ENCODE measurements at regions not wholly inside any gene's neighbourhood (a gene's known extent, or its start where the extent isn't known, plus 50 kb on each side); places are given as distances from the start of the nearest gene placed in this dataset.
"Not testable (repeated sequence)": the region's sequence is repeated elsewhere in the genome, so short reads cannot be mapped to it uniquely, and the experiment has no call there.

DNA sequence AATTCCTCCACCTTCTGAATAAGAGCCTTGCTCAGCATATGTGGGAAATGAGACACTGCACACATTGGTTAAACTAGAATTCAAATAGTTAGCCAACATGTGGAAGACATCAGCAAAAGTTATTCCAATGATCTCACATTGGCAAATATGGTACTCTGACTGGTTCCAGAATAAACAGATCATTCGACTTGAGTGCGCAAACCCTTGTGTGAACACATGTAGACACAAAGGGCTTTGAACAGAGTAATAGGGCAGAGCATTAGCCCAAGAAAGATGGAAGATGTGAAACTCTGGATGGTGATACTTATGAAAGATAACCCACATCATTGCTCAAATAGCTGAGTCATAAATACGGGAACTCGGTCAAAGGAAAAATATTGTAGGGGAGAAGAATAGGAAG is 1133.4 kb upstream of the SEL1L start:
- no peak overlapping the region for H3K27ac Mint-ChIP-seq
- H3K4me3 ChIP-seq (ENCODE audit: low read length) = no peak overlapping the region
- intact Hi-C loops (cut with micrococcal nuclease) = no loop called here
- H3K27me3 ChIP-seq (ENCODE audit: control insufficient read depth, insufficient read depth, low read length) = no peaks in the 10 kb centered on the region
- TF ChIP-seq, protein P1, sequence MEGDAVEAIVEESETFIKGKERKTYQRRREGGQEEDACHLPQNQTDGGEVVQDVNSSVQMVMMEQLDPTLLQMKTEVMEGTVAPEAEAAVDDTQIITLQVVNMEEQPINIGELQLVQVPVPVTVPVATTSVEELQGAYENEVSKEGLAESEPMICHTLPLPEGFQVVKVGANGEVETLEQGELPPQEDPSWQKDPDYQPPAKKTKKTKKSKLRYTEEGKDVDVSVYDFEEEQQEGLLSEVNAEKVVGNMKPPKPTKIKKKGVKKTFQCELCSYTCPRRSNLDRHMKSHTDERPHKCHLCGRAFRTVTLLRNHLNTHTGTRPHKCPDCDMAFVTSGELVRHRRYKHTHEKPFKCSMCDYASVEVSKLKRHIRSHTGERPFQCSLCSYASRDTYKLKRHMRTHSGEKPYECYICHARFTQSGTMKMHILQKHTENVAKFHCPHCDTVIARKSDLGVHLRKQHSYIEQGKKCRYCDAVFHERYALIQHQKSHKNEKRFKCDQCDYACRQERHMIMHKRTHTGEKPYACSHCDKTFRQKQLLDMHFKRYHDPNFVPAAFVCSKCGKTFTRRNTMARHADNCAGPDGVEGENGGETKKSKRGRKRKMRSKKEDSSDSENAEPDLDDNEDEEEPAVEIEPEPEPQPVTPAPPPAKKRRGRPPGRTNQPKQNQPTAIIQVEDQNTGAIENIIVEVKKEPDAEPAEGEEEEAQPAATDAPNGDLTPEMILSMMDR (IDR thresholded peaks at IDR 0.05) = no peak
- peaks cover 6 to 14% of the 10 kb centered on the region in 2 donors for H3K9me3 Mint-ChIP-seq
- H3K4me3 Mint-ChIP-seq = no peak overlapping the region
- WGBS (ENCODE audit: insufficient coverage) = 97% methylated on average over 2 of the region's 4 CpGs
- DNase-seq (no peak), ATAC-seq (no peak)
- H3K27me3 Mint-ChIP-seq (ENCODE audit: low read depth in 2 of 2) = no peaks in the 10 kb centered on the region
- no peaks in the 10 kb centered on the region for H3K9me3 ChIP-seq (ENCODE audit: control insufficient read depth, insufficient read depth, low read length)
- no peaks in the 10 kb centered on the region for H3K4me1 ChIP-seq (ENCODE audit: control insufficient read depth, insufficient read depth, low read length)
- H3K36me3 ChIP-seq (ENCODE audit: control insufficient read depth, insufficient read depth, low read length) = no peaks in the 10 kb centered on the region
- no peaks in the 10 kb centered on the region for H3K4me1 Mint-ChIP-seq
- no peak overlapping the region for H3K27ac ChIP-seq (ENCODE audit: low read length)
- no peaks in the 10 kb centered on the region for H3K36me3 Mint-ChIP-seq

- H3K4me1 Mint-ChIP-seq = no peaks in the 10 kb centered on the region
- no peak for ATAC-seq
- Histone ChIP-seq H3K4me1 (ENCODE audit: control insufficient read depth, insufficient read depth, low read length) (no peaks in the 10 kb centered on the region), H3K4me3 (ENCODE audit: low read length) (no peak overlapping the region), H3K27ac (ENCODE audit: low read length) (no peak overlapping the region), H3K27me3 (ENCODE audit: control insufficient read depth, insufficient read depth, low read length) (no peaks in the 10 kb centered on the region), H3K36me3 (ENCODE audit: control insufficient read depth, insufficient read depth, low read length) (no peaks in the 10 kb centered on the region), H3K9me3 (ENCODE audit: control insufficient read depth, insufficient read depth, low read length) (no peaks in the 10 kb centered on the region)
- 73% methylated on average over 2 of the region's 4 CpGs for WGBS (ENCODE audit: insufficient coverage)
- H3K4me3 Mint-ChIP-seq = no peak overlapping the region
- DNase-seq = no peak
- H3K9me3 Mint-ChIP-seq = peaks cover 6 to 14% of the 10 kb centered on the region in 2 donors
- intact Hi-C loops (cut with micrococcal nuclease) = no loop called here
- TF ChIP-seq, protein P1 (IDR thresholded peaks at IDR 0.05) = no peak
- no peaks in the 10 kb centered on the region for H3K27me3 Mint-ChIP-seq (ENCODE audit: low read depth in 2 of 2)
- H3K27ac Mint-ChIP-seq = no peak overlapping the region
- H3K36me3 Mint-ChIP-seq = no peaks in the 10 kb centered on the region
Measured at GRCh38 chr14:82667501-82667900, 1133.8 kb upstream of the SEL1L start.

DNA sequence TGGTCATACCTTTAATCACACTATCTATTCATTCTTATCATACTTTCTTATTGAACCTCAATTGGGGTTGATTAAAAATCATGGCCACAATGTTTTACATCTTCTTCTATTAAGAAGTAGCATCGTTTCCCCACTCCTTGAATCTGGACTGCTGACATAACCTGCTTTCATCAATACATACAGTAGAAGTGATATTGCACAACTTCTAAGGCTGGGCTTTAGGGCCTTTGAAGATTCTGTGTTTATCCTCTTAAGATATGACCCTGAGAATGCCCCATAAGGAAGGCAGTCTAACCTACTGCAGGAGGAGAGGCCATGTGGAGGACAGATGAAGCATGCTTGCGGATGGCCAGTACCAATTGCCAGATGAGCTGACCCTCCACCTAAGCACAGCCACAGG is 1142.8 kb upstream of the SEL1L start:
- Histone ChIP-seq H3K27ac (ENCODE audit: low read length) (no peak overlapping the region), H3K27me3 (ENCODE audit: control insufficient read depth, insufficient read depth, low read length) (no peaks in the 10 kb centered on the region), H3K36me3 (ENCODE audit: control insufficient read depth, insufficient read depth, low read length) (no peaks in the 10 kb centered on the region), H3K4me3 (ENCODE audit: low read length) (no peak overlapping the region), H3K4me1 (ENCODE audit: control insufficient read depth, insufficient read depth, low read length) (no peaks in the 10 kb centered on the region), H3K9me3 (ENCODE audit: control insufficient read depth, insufficient read depth, low read length) (no peaks in the 10 kb centered on the region)
- Mint-ChIP-seq H3K27ac (no peak overlapping the region), H3K27me3 (ENCODE audit: low read depth in 2 of 2) (no peaks in the 10 kb centered on the region), H3K9me3 (peaks cover 6 to 13% of the 10 kb centered on the region in 2 donors), H3K4me3 (no peak overlapping the region), H3K4me1 (no peaks in the 10 kb centered on the region), H3K36me3 (no peaks in the 10 kb centered on the region)
- TF ChIP-seq, protein P1 (IDR thresholded peaks at IDR 0.05) = no peak
- DNase-seq (no peak), ATAC-seq (no peak)
- intact Hi-C loops (cut with micrococcal nuclease) = no loop called here
- WGBS (ENCODE audit: insufficient coverage) = 100% methylated on average over 1 of the region's 2 CpGs

DNA sequence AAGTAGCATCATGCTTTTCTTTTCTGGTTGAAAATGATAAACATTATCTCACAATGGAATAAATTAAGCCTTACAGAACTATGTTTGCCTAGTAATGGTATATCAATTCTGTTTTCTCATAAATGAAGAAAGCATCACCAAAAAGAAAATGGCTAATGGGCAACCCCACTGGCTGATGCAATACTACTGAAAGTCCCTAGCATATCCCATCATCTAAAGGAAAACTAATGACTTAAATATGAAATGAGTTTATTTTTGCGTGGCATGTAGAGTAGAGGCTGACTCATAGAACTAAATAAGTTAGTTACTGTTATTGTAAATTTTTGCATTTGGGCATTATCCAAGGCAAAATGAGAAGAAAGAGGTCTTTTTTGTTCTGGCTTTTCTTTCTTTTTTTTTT is 1156.3 kb upstream of the SEL1L start:
- TF ChIP-seq, protein P1 (IDR thresholded peaks at IDR 0.05) = no peak
- H3K4me1 Mint-ChIP-seq = no peaks in the 10 kb centered on the region
- H3K27ac ChIP-seq (ENCODE audit: low read length) = no peak overlapping the region
- WGBS (ENCODE audit: insufficient coverage) = 30% methylated on average over 1 of the region's 1 CpG
- no peaks in the 10 kb centered on the region for H3K9me3 ChIP-seq (ENCODE audit: control insufficient read depth, insufficient read depth, low read length)
- H3K4me3 Mint-ChIP-seq = no peak overlapping the region
- H3K9me3 Mint-ChIP-seq = peaks cover 9 to 10% of the 10 kb centered on the region in 2 donors
- H3K4me3 ChIP-seq (ENCODE audit: low read length) = no peak overlapping the region
- H3K4me1 ChIP-seq (ENCODE audit: control insufficient read depth, insufficient read depth, low read length) = no peaks in the 10 kb centered on the region
- ATAC-seq (no peak), DNase-seq (no peak)
- H3K27me3 ChIP-seq (ENCODE audit: control insufficient read depth, insufficient read depth, low read length) = no peaks in the 10 kb centered on the region
- no peaks in the 10 kb centered on the region for H3K27me3 Mint-ChIP-seq (ENCODE audit: low read depth in 2 of 2)
- intact Hi-C loops (cut with micrococcal nuclease) = no loop called here
- no peaks in the 10 kb centered on the region for H3K36me3 Mint-ChIP-seq
- no peaks in the 10 kb centered on the region for H3K36me3 ChIP-seq (ENCODE audit: control insufficient read depth, insufficient read depth, low read length)
- no peak overlapping the region for H3K27ac Mint-ChIP-seq

- H3K27ac Mint-ChIP-seq; H3K4me3 Mint-ChIP-seq; H3K27me3 Mint-ChIP-seq (ENCODE audit: low read depth in 2 of 2); DNase-seq; H3K4me1 Mint-ChIP-seq; H3K4me1 ChIP-seq (ENCODE audit: control insufficient read depth, insufficient read depth, low read length); H3K27ac ChIP-seq (ENCODE audit: low read length); H3K36me3 Mint-ChIP-seq; H3K4me3 ChIP-seq (ENCODE audit: low read length); H3K9me3 ChIP-seq (ENCODE audit: control insufficient read depth, insufficient read depth, low read length); H3K36me3 ChIP-seq (ENCODE audit: control insufficient read depth, insufficient read depth, low read length); intact Hi-C loops (cut with micrococcal nuclease); ATAC-seq; H3K27me3 ChIP-seq (ENCODE audit: control insufficient read depth, insufficient read depth, low read length): not testable (repeated sequence)
- peaks cover 9 to 10% of the 10 kb centered on the region in 2 donors for H3K9me3 Mint-ChIP-seq
Measured at GRCh38 chr14:82691191-82691590, 1157.5 kb upstream of the SEL1L start.

Data from natural killer cell (primary cell).